Kidney (tissue), 13 donors: ENCODE measurements at regions not wholly inside any gene's neighbourhood (a gene's known extent, or its start where the extent isn't known, plus 50 kb on each side); places are given as distances from the start of the nearest gene placed in this dataset.

Experiments
- DNase-seq, 5 donors: peaks; one replicate each; pipeline ENCODE4 v3.0.0-alpha.2; 2013 to 2020
- FAIRE-seq: peaks from 2 replicates; lab custom pipeline; 2012; peaks lifted over from hg19 to GRCh38; lab: Jason Lieb, UNC
- H3K27ac ChIP-seq, 2 donors: one replicate each; pipeline ENCODE4 v1.7.0; 2013; ENCODE audit warnings: low read depth in 2 of 2, low read length in 2 of 2, inconsistent platforms in 1 of 2
- H3K27me3 ChIP-seq: one replicate; pipeline ENCODE4 v1.7.1; 2013; ENCODE audit warnings: low read length, inconsistent platforms; ENCODE audit not compliant: control insufficient read depth, insufficient read depth
- H3K36me3 ChIP-seq, 3 donors: one replicate each; pipeline versions ENCODE4 v1.7.0 to v1.7.1; 2013; ENCODE audit warnings: low read length in 3 of 3, control low read depth in 1 of 3, inconsistent platforms in 1 of 3; ENCODE audit not compliant: insufficient read depth in 3 of 3, control insufficient read depth in 2 of 3
- H3K4me1 ChIP-seq, 3 donors: one replicate each; pipeline versions ENCODE4 v1.7.0 to v1.7.1; 2013; ENCODE audit warnings: low read length in 3 of 3, inconsistent platforms in 1 of 3, low read depth in 1 of 3; ENCODE audit not compliant: control insufficient read depth in 2 of 3, insufficient read depth in 2 of 3
- H3K4me3 ChIP-seq, 3 donors: one replicate each; pipeline versions ENCODE4 v1.7.0 to v1.8.1; 2013; ENCODE audit warnings: low read length in 3 of 3, control low read depth in 1 of 3, inconsistent platforms in 1 of 3
- H3K9ac ChIP-seq, 3 donors: one replicate each; pipeline versions ENCODE4 v1.7.0 to v1.7.1; 2013; ENCODE audit warnings: low read length in 3 of 3, control low read depth in 1 of 3, inconsistent platforms in 1 of 3
- H3K9me3 ChIP-seq, 3 donors: one replicate each; pipeline versions ENCODE4 v1.7.0 to v1.7.1; 2013; ENCODE audit warnings: low read length in 3 of 3, control low read depth in 1 of 3, inconsistent platforms in 1 of 3; ENCODE audit not compliant: control insufficient read depth in 2 of 3, insufficient read depth in 1 of 3
- CTCF ChIP-seq: IDR thresholded peaks from 3 replicates; pipeline ENCODE4 v1.5.1; 2012; ENCODE audit warnings: mild to moderate bottlenecking, moderate library complexity, borderline replicate concordance; ENCODE audit not compliant: insufficient read depth; ENCODE audit errors: extremely low read depth
- intact Hi-C: fragments of 100-400 bp; cut with DNase I; formaldehyde crosslinking; loops from one replicate; pipeline ENCODE4 v1.11.1; 2022
- donor health status: control.
- donor health status: control.
- donor health status: control.
- donor health status: control.
- donor health status: control.
- donor health status: DM: yes; HTN: yes; CAD: no.
- donor health status: Normal renal cell carcinoma (clear cell type).

- H3K4me1 ChIP-seq: no peaks in the 10 kb centered on the region
- DNase-seq: no peak
- no peaks in the 10 kb centered on the region for H3K9me3 ChIP-seq
- no peaks in the 10 kb centered on the region for H3K36me3 ChIP-seq
- H3K4me3 ChIP-seq: no peak overlapping the region
- TF ChIP-seq CTCF: no peak
- intact Hi-C loops: no loop called here
- H3K27ac ChIP-seq: no peak overlapping the region
- no peak overlapping the region for H3K9ac ChIP-seq
- H3K27me3 ChIP-seq: no peaks in the 10 kb centered on the region
- no peak for FAIRE-seq
Observed at GRCh38 chr21:35473496-35473895, 424.4 kb upstream of the RUNX1 start.

GRCh38 chr21:35470522-35470921, 421.4 kb upstream of the RUNX1 start:
- Histone ChIP-seq H3K4me3 (no peak overlapping the region), H3K27ac (no peak overlapping the region), H3K36me3 (no peaks in the 10 kb centered on the region), H3K27me3 (no peaks in the 10 kb centered on the region), H3K4me1 (no peaks in the 10 kb centered on the region), H3K9ac (no peak overlapping the region), H3K9me3 (no peaks in the 10 kb centered on the region)
- intact Hi-C loops: no loop called here
- TF ChIP-seq CTCF: no peak
- DNase-seq (no peak), FAIRE-seq (no peak)

GRCh38 chr21:35469498-35469897, 420.4 kb upstream of the RUNX1 start:
- Histone ChIP-seq H3K36me3 (no peaks in the 10 kb centered on the region), H3K4me1 (no peaks in the 10 kb centered on the region), H3K4me3 (no peak overlapping the region), H3K9me3 (no peaks in the 10 kb centered on the region), H3K27me3 (no peaks in the 10 kb centered on the region), H3K27ac (no peak overlapping the region), H3K9ac (no peak overlapping the region)
- DNase-seq: no peak
- no peak for TF ChIP-seq CTCF
- intact Hi-C loops: no loop called here
- FAIRE-seq: no peak

- H3K27ac ChIP-seq: no peak overlapping the region
- no peak for TF ChIP-seq CTCF
- H3K9ac ChIP-seq: no peak overlapping the region
- DNase-seq: no peak
- no peak overlapping the region for H3K4me3 ChIP-seq
- no peak for FAIRE-seq
- no peaks in the 10 kb centered on the region for H3K36me3 ChIP-seq
- no peaks in the 10 kb centered on the region for H3K9me3 ChIP-seq
- no peaks in the 10 kb centered on the region for H3K27me3 ChIP-seq
- no peaks in the 10 kb centered on the region for H3K4me1 ChIP-seq
- intact Hi-C loops: no loop called here
Observed at GRCh38 chr21:35468991-35469390, 419.9 kb upstream of the RUNX1 start.
